Smooth muscle cell (in vitro differentiated cells): ENCODE measurements at regions not wholly inside any gene's neighbourhood (a gene's known extent, or its start where the extent isn't known, plus 50 kb on each side); places are given as distances from the start of the nearest gene placed in this dataset.

Source experiments
- DNase-seq: peaks from one replicate; lab custom pipeline; 2025; ENCODE audit not compliant: unreplicated experiment; lab: John Stamatoyannopoulos, UW
- H2AFZ ChIP-seq: fragments of 200-600 bp; sonication (generic); 2 replicates; pipeline ENCODE4 v1.6.0; 2016; ENCODE audit warnings: antibody characterized with exemption, low read depth, mild to moderate bottlenecking
- H3F3A ChIP-seq: fragments of 200-600 bp; sonication (generic); 2 replicates; pipeline ENCODE4 v1.6.0; 2017; ENCODE audit warnings: antibody characterized with exemption, low read depth
- H3K27ac ChIP-seq: fragments of 200-600 bp; sonication (generic); 2 replicates; pipeline ENCODE4 v1.5.1; 2016; ENCODE audit warnings: low read depth, mild to moderate bottlenecking
- H3K27me3 ChIP-seq: fragments of 200-600 bp; sonication (generic); 2 replicates; pipeline ENCODE4 v1.6.1; 2016; ENCODE audit warnings: low read depth, mild to moderate bottlenecking
- H3K36me3 ChIP-seq: fragments of 200-600 bp; sonication (generic); 2 replicates; pipeline ENCODE4 v1.5.1; 2016; ENCODE audit warnings: low read depth
- H3K4me1 ChIP-seq: fragments of 200-600 bp; sonication (generic); 2 replicates; pipeline ENCODE4 v1.5.1; 2016; ENCODE audit warnings: low read depth
- H3K4me2 ChIP-seq: fragments of 200-600 bp; sonication (generic); 2 replicates; pipeline ENCODE4 v1.6.0; 2016; ENCODE audit warnings: mild to moderate bottlenecking
- H3K4me3 ChIP-seq: fragments of 200-600 bp; sonication (generic); 2 replicates; pipeline ENCODE4 v1.5.1; 2016; ENCODE audit warnings: mild to moderate bottlenecking
- H3K79me2 ChIP-seq: fragments of 200-600 bp; sonication (generic); 2 replicates; pipeline ENCODE4 v1.6.0; 2016; ENCODE audit warnings: low read depth, mild to moderate bottlenecking
- H3K9ac ChIP-seq: fragments of 200-600 bp; sonication (generic); 2 replicates; pipeline ENCODE4 v1.6.0; 2016; ENCODE audit warnings: low read depth
- H3K9me3 ChIP-seq: fragments of 200-600 bp; sonication (generic); replicated peaks from 2 replicates; pipeline ENCODE4 v1.5.1; 2016; ENCODE audit warnings: low read depth
- H4K20me1 ChIP-seq: fragments of 200-600 bp; sonication (generic); 2 replicates; pipeline ENCODE4 v1.6.0; 2016; ENCODE audit warnings: low read depth
- CTCF ChIP-seq: fragments of 200-600 bp; sonication (generic); IDR thresholded peaks from 2 replicates; pipeline ENCODE4 v1.5.1; 2017; ENCODE audit warnings: borderline replicate concordance, mild to moderate bottlenecking, antibody characterized with exemption; ENCODE audit not compliant: insufficient read depth, poor library complexity, severe bottlenecking
- WGBS: methylation state at CpG from one replicate; pipeline ENCODE4 v1.1.7; 2016; ENCODE audit warnings: low lambda C conversion rate; 5-methylcytosine and 5-hydroxymethylcytosine counted together

- Histone ChIP-seq H3K36me3 (no peaks in the 10 kb centered on the region), H3K9ac (no peak overlapping the region), H3K4me1 (no peaks in the 10 kb centered on the region), H3F3A (no peaks in the 10 kb centered on the region), H4K20me1 (no peaks in the 10 kb centered on the region), H3K27ac (no peak overlapping the region), H3K9me3 (no peaks in the 10 kb centered on the region), H3K4me2 (no peak overlapping the region), H3K79me2 (no peaks in the 10 kb centered on the region), H3K27me3 (no peaks in the 10 kb centered on the region), H2AFZ (no peak overlapping the region), H3K4me3 (no peak overlapping the region)
- no peak for DNase-seq
- WGBS = 94% methylated on average over 4 of the region's 4 CpGs
- no peak for TF ChIP-seq CTCF
Observed at GRCh38 chr20:17827079-17827478, 127.3 kb downstream of the BANF2 start.

GRCh38 chr20:17825960-17826843 is 126.4 kb downstream of the BANF2 start:
- 75% methylated on average over 8 of the region's 8 CpGs for WGBS
- no peak overlapping the region for H3K4me2 ChIP-seq
- no peaks in the 10 kb centered on the region for H3F3A ChIP-seq
- no peaks in the 10 kb centered on the region for H3K79me2 ChIP-seq
- peak overlapping the region; percentile 67 for H2AFZ ChIP-seq
- H3K27me3 ChIP-seq = no peaks in the 10 kb centered on the region
- peak overlapping the region; percentile 20 for H3K27ac ChIP-seq
- no peak overlapping the region for H3K4me3 ChIP-seq
- no peak for DNase-seq
- H3K9ac ChIP-seq = no peak overlapping the region
- TF ChIP-seq CTCF = no peak
- no peaks in the 10 kb centered on the region for H3K36me3 ChIP-seq
- no peaks in the 10 kb centered on the region for H3K4me1 ChIP-seq
- H3K9me3 ChIP-seq = no peaks in the 10 kb centered on the region
- H4K20me1 ChIP-seq = no peaks in the 10 kb centered on the region

GRCh38 chr20:17825252-17825959 is 125.6 kb downstream of the BANF2 start:
- no peak overlapping the region for H3K27ac ChIP-seq
- TF ChIP-seq CTCF = no peak
- H3K4me2 ChIP-seq = no peak overlapping the region
- H3K4me3 ChIP-seq = no peak overlapping the region
- no peak overlapping the region for H3K9ac ChIP-seq
- no peaks in the 10 kb centered on the region for H3K27me3 ChIP-seq
- no peaks in the 10 kb centered on the region for H3K36me3 ChIP-seq
- no peaks in the 10 kb centered on the region for H3K79me2 ChIP-seq
- DNase-seq = no peak
- no peaks in the 10 kb centered on the region for H3K4me1 ChIP-seq
- H3K9me3 ChIP-seq = no peaks in the 10 kb centered on the region
- H3F3A ChIP-seq = no peaks in the 10 kb centered on the region
- 83% methylated on average over 15 of the region's 15 CpGs for WGBS
- peak overlapping the region; percentile 67 for H2AFZ ChIP-seq
- H4K20me1 ChIP-seq = no peaks in the 10 kb centered on the region
